ENCODE measurements at regions not wholly inside any gene's neighbourhood (a gene's known extent, or its start where the extent isn't known, plus 50 kb on each side); places are given as distances from the start of the nearest gene placed in this dataset.

DNA sequence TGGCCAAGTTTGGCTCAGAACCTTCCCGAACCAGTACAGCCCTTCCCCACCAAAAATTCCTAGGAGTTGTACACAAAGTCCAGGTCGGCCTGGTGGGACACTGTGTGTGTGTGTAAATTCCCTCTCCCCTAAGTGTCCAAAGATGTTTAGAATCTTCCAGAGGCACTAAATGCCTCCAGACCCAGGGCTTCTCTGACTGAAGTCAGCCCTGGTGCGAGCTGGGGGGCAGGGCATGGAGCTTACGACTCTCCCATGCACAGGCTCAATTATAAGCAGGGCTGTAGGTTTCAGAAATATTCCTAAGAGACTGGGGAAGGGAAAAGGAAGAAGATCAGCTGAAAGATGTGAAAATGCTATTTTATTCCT lies 106.9 kb upstream of the ATF7IP start:
- Histone ChIP-seq H3K23ac (ENCODE audit: low read length) (no peak overlapping the region), H3K4me1 (ENCODE audit: control insufficient read depth, low read depth, low read length) (peaks cover 15% of the 10 kb centered on the region), H2AK5ac (ENCODE audit: low read length) (peak overlapping the region; percentile 71), H3K79me2 (ENCODE audit: control insufficient read depth, insufficient read depth, low read length) (no peaks in the 10 kb centered on the region), H3K79me1 (ENCODE audit: low read length) (no peaks in the 10 kb centered on the region), H3K9ac (ENCODE audit: low read length) (peak overlapping the region; percentile 45), H3K36me3 (ENCODE audit: control insufficient read depth, insufficient read depth, low read length) (no peaks in the 10 kb centered on the region), H4K8ac (ENCODE audit: low read depth, low read length) (no peak overlapping the region), H3K4me3 (ENCODE audit: low read length) (no peak overlapping the region), H3K4ac (ENCODE audit: low read depth, low read length) (peak overlapping the region; percentile 97), H2BK5ac (ENCODE audit: low read length) (peak overlapping the region; percentile 97), H3K27me3 (ENCODE audit: insufficient read depth, low read length, poor library complexity) (no peaks in the 10 kb centered on the region), H3K27ac (ENCODE audit: low read depth, low read length) (peak overlapping the region; percentile 78), H3K56ac (ENCODE audit: low read length) (peak overlapping the region; percentile 82), H3K18ac (ENCODE audit: low read length) (peak overlapping the region; percentile 82), H2BK120ac (ENCODE audit: low read depth, low read length) (peak overlapping the region; percentile 86), H3K4me2 (ENCODE audit: low read length) (no peak overlapping the region), H2BK15ac (replicated peaks; ENCODE audit: low read depth) (peak overlapping the region; percentile 0), H4K5ac (ENCODE audit: low read length) (peak overlapping the region; percentile 98)
- DNase-seq = peak; percentile 42
- no CpG with 5 or more reads among the region's 4 CpGs for WGBS (ENCODE audit: extremely low coverage, insufficient coverage, low lambda C conversion rate)

- no CpG with 5 or more reads among the region's 11 CpGs for WGBS (ENCODE audit: extremely low coverage, insufficient coverage, low lambda C conversion rate)
- Histone ChIP-seq H3K56ac (ENCODE audit: low read length) (peak overlapping the region; percentile 46), H3K27ac (ENCODE audit: low read depth, low read length) (peak overlapping the region; percentile 84), H3K9ac (ENCODE audit: low read length) (no peak overlapping the region), H3K23ac (ENCODE audit: low read length) (no peak overlapping the region), H3K79me1 (ENCODE audit: low read length) (no peaks in the 10 kb centered on the region), H3K27me3 (ENCODE audit: insufficient read depth, low read length, poor library complexity) (no peaks in the 10 kb centered on the region), H2BK15ac (replicated peaks; ENCODE audit: low read depth) (no peak overlapping the region), H3K4me3 (ENCODE audit: low read length) (no peak overlapping the region), H2BK5ac (ENCODE audit: low read length) (peak overlapping the region; percentile 52), H3K79me2 (ENCODE audit: control insufficient read depth, insufficient read depth, low read length) (no peaks in the 10 kb centered on the region), H2BK120ac (ENCODE audit: low read depth, low read length) (peak overlapping the region; percentile 89), H3K4me1 (ENCODE audit: control insufficient read depth, low read depth, low read length) (peaks cover 15% of the 10 kb centered on the region), H4K8ac (ENCODE audit: low read depth, low read length) (no peak overlapping the region), H3K4ac (ENCODE audit: low read depth, low read length) (peak overlapping the region; percentile 95), H2AK5ac (ENCODE audit: low read length) (no peak overlapping the region), H3K18ac (ENCODE audit: low read length) (peak overlapping the region; percentile 69), H4K5ac (ENCODE audit: low read length) (peak overlapping the region; percentile 21), H3K4me2 (ENCODE audit: low read length) (no peak overlapping the region), H3K36me3 (ENCODE audit: control insufficient read depth, insufficient read depth, low read length) (no peaks in the 10 kb centered on the region)
- no peak for DNase-seq
Observed at GRCh38 chr12:14259481-14260010, 105.9 kb upstream of the ATF7IP start.

DNA sequence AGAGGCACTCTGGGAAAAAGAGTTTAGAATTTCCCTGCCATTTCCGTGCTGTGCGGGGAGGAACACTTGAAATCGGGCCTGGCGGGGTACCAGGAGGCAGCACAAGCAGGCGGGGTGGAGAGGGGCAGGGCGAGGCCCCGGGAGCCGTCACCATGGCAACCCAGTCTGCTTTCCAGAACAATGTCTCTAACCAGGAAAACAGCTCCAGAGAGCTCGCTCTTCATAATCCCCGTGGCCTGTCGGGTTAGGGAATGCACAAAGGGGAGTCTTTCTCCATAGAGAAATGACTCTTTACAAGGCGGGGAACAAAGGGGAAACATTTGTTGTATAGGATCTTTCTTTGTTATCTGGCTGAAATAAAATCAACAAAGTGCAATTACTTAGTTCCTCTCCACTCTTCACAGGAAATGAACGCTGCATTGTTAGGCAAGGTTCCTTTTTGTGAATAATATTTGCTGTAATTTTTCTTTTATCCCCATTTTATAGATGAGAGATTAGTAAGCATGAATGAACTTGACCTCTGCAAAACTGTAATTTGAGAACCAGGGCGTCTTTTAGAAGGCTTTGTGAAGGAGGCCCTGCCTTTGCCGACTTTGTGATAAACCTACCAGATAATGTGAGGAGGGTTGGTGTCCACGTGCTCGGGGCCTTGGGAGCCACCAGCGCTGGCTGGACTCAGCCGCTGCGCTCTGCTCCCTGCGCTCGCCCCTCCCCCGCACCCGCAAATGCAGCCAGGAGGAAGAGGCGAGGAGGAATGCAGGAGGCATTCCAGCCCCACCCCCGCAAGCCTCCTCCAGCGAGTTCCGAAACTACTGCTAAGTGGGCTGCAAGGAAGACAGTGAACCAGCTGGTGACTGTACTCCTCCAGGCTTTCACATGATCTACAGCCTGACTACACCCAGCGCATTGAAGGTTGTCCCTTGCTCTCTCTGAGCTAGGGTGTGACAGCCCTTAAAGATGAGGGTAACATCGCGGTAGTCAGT lies 105.2 kb upstream of the ATF7IP start:
- H3K4me3 ChIP-seq (ENCODE audit: low read length) = no peak overlapping the region

GRCh38 chr12:14261096-14261495 lies 104.4 kb upstream of the ATF7IP start:
- Histone ChIP-seq H3K27me3 (ENCODE audit: insufficient read depth, low read length, poor library complexity) (no peaks in the 10 kb centered on the region), H3K79me2 (ENCODE audit: control insufficient read depth, insufficient read depth, low read length) (no peaks in the 10 kb centered on the region), H3K9ac (ENCODE audit: low read length) (peak overlapping the region; percentile 71), H4K5ac (ENCODE audit: low read length) (no peak overlapping the region), H3K36me3 (ENCODE audit: control insufficient read depth, insufficient read depth, low read length) (no peaks in the 10 kb centered on the region), H3K56ac (ENCODE audit: low read length) (peak overlapping the region; percentile 95), H3K79me1 (ENCODE audit: low read length) (no peaks in the 10 kb centered on the region), H3K4me2 (ENCODE audit: low read length) (no peak overlapping the region), H3K4me3 (ENCODE audit: low read length) (no peak overlapping the region), H3K4ac (ENCODE audit: low read depth, low read length) (peak overlapping the region; percentile 93), H2AK5ac (ENCODE audit: low read length) (peak overlapping the region; percentile 70), H2BK15ac (replicated peaks; ENCODE audit: low read depth) (peak overlapping the region; percentile 99), H2BK120ac (ENCODE audit: low read depth, low read length) (peak overlapping the region; percentile 98), H3K18ac (ENCODE audit: low read length) (peak overlapping the region; percentile 93), H3K4me1 (ENCODE audit: control insufficient read depth, low read depth, low read length) (peaks cover 15% of the 10 kb centered on the region), H4K8ac (ENCODE audit: low read depth, low read length) (peak overlapping the region; percentile 43), H3K23ac (ENCODE audit: low read length) (no peak overlapping the region), H3K27ac (ENCODE audit: low read depth, low read length) (peak overlapping the region; percentile 84), H2BK5ac (ENCODE audit: low read length) (peak overlapping the region; percentile 97)
- peak; percentile 64 for DNase-seq
- WGBS (ENCODE audit: extremely low coverage, insufficient coverage, low lambda C conversion rate) = no CpG with 5 or more reads among the region's 6 CpGs

More for the DNA sequence above, 105.2 kb upstream of the ATF7IP start:
- peak overlapping the region; percentile 43 for H4K8ac ChIP-seq (ENCODE audit: low read depth, low read length)
- peak overlapping the region; percentile 97 for H2BK5ac ChIP-seq (ENCODE audit: low read length)
- H4K5ac ChIP-seq (ENCODE audit: low read length) = no peak overlapping the region
- peak overlapping the region; percentile 99 for H2BK15ac ChIP-seq (replicated peaks; ENCODE audit: low read depth)
- H3K79me2 ChIP-seq (ENCODE audit: control insufficient read depth, insufficient read depth, low read length) = no peaks in the 10 kb centered on the region
- no CpG with 5 or more reads among the region's 31 CpGs for WGBS (ENCODE audit: extremely low coverage, insufficient coverage, low lambda C conversion rate)
- no peak overlapping the region for H2AK5ac ChIP-seq (ENCODE audit: low read length)
- peak overlapping the region; percentile 84 for H3K27ac ChIP-seq (ENCODE audit: low read depth, low read length)
- H3K4me1 ChIP-seq (ENCODE audit: control insufficient read depth, low read depth, low read length) = peaks cover 15% of the 10 kb centered on the region
- no peak overlapping the region for H3K23ac ChIP-seq (ENCODE audit: low read length)
- H2BK120ac ChIP-seq (ENCODE audit: low read depth, low read length) = peak overlapping the region; percentile 98
- H3K56ac ChIP-seq (ENCODE audit: low read length) = peak overlapping the region; percentile 95
- DNase-seq = peak; percentile 99
- H3K4me2 ChIP-seq (ENCODE audit: low read length) = no peak overlapping the region
- peak overlapping the region; percentile 93 for H3K4ac ChIP-seq (ENCODE audit: low read depth, low read length)
- no peaks in the 10 kb centered on the region for H3K36me3 ChIP-seq (ENCODE audit: control insufficient read depth, insufficient read depth, low read length)
- H3K79me1 ChIP-seq (ENCODE audit: low read length) = no peaks in the 10 kb centered on the region
- H3K27me3 ChIP-seq (ENCODE audit: insufficient read depth, low read length, poor library complexity) = no peaks in the 10 kb centered on the region
- H3K9ac ChIP-seq (ENCODE audit: low read length) = peak overlapping the region; percentile 71
- peak overlapping the region; percentile 93 for H3K18ac ChIP-seq (ENCODE audit: low read length)

DNA sequence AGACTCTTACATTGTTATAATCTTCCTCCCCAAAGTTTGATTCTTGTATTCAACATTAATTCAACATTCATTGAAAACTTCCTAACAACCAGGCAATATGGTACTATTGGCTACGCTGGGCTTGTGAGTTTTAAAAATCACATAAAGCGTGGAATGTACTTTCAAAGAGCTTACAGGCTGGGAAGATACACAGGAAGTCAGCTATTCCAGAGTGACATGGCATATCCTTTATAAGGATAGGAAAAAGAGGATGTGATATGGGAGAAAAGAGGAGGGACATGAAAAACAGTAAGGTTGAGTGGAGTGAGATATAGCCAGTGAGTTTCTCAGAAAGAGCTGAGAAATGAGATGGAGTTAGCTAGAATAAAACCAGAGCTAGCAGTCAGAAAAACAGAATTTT lies 103.6 kb upstream of the ATF7IP start:
- Histone ChIP-seq H3K23ac (ENCODE audit: low read length) (no peak overlapping the region), H2BK120ac (ENCODE audit: low read depth, low read length) (peak overlapping the region; percentile 52), H3K9ac (ENCODE audit: low read length) (no peak overlapping the region), H4K8ac (ENCODE audit: low read depth, low read length) (no peak overlapping the region), H3K27ac (ENCODE audit: low read depth, low read length) (no peak overlapping the region), H3K79me1 (ENCODE audit: low read length) (no peaks in the 10 kb centered on the region), H2BK15ac (replicated peaks; ENCODE audit: low read depth) (peak overlapping the region; percentile 86), H3K4me3 (ENCODE audit: low read length) (no peak overlapping the region), H4K5ac (ENCODE audit: low read length) (no peak overlapping the region), H3K27me3 (ENCODE audit: insufficient read depth, low read length, poor library complexity) (no peaks in the 10 kb centered on the region), H3K36me3 (ENCODE audit: control insufficient read depth, insufficient read depth, low read length) (no peaks in the 10 kb centered on the region), H2BK5ac (ENCODE audit: low read length) (no peak overlapping the region), H3K56ac (ENCODE audit: low read length) (no peak overlapping the region), H3K4ac (ENCODE audit: low read depth, low read length) (no peak overlapping the region), H3K79me2 (ENCODE audit: control insufficient read depth, insufficient read depth, low read length) (no peaks in the 10 kb centered on the region), H3K18ac (ENCODE audit: low read length) (no peak overlapping the region), H3K4me1 (ENCODE audit: control insufficient read depth, low read depth, low read length) (peaks cover 15% of the 10 kb centered on the region), H3K4me2 (ENCODE audit: low read length) (no peak overlapping the region), H2AK5ac (ENCODE audit: low read length) (no peak overlapping the region)
- no peak for DNase-seq
- no CpG with 5 or more reads among the region's 2 CpGs for WGBS (ENCODE audit: extremely low coverage, insufficient coverage, low lambda C conversion rate)

Measured in mesendoderm (in vitro differentiated cells).